CD4-positive, alpha-beta T cell (primary cell): ENCODE measurements at regions not wholly inside any gene's neighbourhood (a gene's known extent, or its start where the extent isn't known, plus 50 kb on each side); places are given as distances from the start of the nearest gene placed in this dataset.

Source experiments
- ATAC-seq: fragments of 200-7000 bp; cut with Tn5 transposase; one replicate; pipeline ENCODE4 v1.10.0; 2022; ENCODE audit warnings: mild to moderate bottlenecking; ENCODE audit not compliant: poor library complexity
- CTCF ChIA-PET: fragments of 350-600 bp; sonication (Branson Sonifier 250); formaldehyde crosslinking; loops from one replicate; lab custom pipeline; 2021; ENCODE audit warnings: antibody characterized with exemption, inconsistent platforms; lab: Charles Lee
- POLR2A ChIA-PET: fragments of 350-600 bp; sonication (Branson Sonifier 250); formaldehyde crosslinking; loops from one replicate; lab custom pipeline; 2021; ENCODE audit warnings: antibody characterized with exemption, inconsistent platforms; lab: Charles Lee
- DNase-seq, 14 experiments: peaks; one replicate each; pipeline ENCODE4 v3.0.0-alpha.2; 2013 to 2020; ENCODE audit warnings: mixed read lengths in 2 of 14
- H3K27ac ChIP-seq, 2 donors: one replicate each; pipeline versions ENCODE4 v1.5.1 to v1.7.0; 2013; ENCODE audit warnings: low read length in 2 of 2, low read depth in 1 of 2, mild to moderate bottlenecking in 1 of 2
- H3K27me3 ChIP-seq, 2 experiments: 1 replicate in 1 of 2; 2 replicates in 1 of 2; pipeline versions ENCODE4 v1.6.1 to v1.7.0; 2013; ENCODE audit warnings: low read length in 2 of 2, control low read depth in 1 of 2, mild to moderate bottlenecking in 1 of 2, moderate library complexity in 1 of 2; ENCODE audit not compliant: insufficient read depth in 2 of 2, control insufficient read depth in 1 of 2
- H3K36me3 ChIP-seq: one replicate; pipeline ENCODE4 v1.6.1; 2013; ENCODE audit warnings: low read length, control low read depth; ENCODE audit not compliant: insufficient read depth
- H3K4me1 ChIP-seq: one replicate; pipeline ENCODE4 v1.6.1; 2013; ENCODE audit warnings: low read length, control low read depth; ENCODE audit not compliant: insufficient read depth
- H3K4me3 ChIP-seq: one replicate; pipeline ENCODE4 v1.5.1; 2013; ENCODE audit warnings: mild to moderate bottlenecking, low read length, moderate library complexity
- H3K9me3 ChIP-seq, 2 experiments: 1 replicate in 1 of 2; 2 replicates in 1 of 2; pipeline versions ENCODE4 v1.6.1 to v1.7.0; 2013; ENCODE audit warnings: low read length in 2 of 2, mild to moderate bottlenecking in 2 of 2, control low read depth in 1 of 2, moderate library complexity in 1 of 2; ENCODE audit not compliant: control insufficient read depth in 1 of 2, insufficient read depth in 1 of 2
- H3K27ac Mint-ChIP-seq: one replicate; pipeline ENCODE4 v1.8.0; 2020; ENCODE audit warnings: mixed read lengths
- H3K27me3 Mint-ChIP-seq: one replicate; pipeline ENCODE4 v1.8.0; 2021; ENCODE audit warnings: mixed read lengths
- H3K36me3 Mint-ChIP-seq: one replicate; pipeline ENCODE4 v1.8.0; 2021; ENCODE audit warnings: low read depth, mixed read lengths
- H3K4me1 Mint-ChIP-seq: one replicate; pipeline ENCODE4 v1.8.0; 2021; ENCODE audit warnings: low read depth, mixed read lengths
- H3K4me3 Mint-ChIP-seq: one replicate; pipeline ENCODE4 v1.8.0; 2020; ENCODE audit warnings: mild to moderate bottlenecking, mixed read lengths
- H3K9me3 Mint-ChIP-seq: one replicate; pipeline ENCODE4 v1.8.0; 2020; ENCODE audit warnings: mixed read lengths
- CTCF ChIP-seq: fragments of 200-600 bp; IDR thresholded peaks from one replicate; pipeline ENCODE4 v1.8.0; 2022; ENCODE audit warnings: antibody characterized with exemption, mild to moderate bottlenecking
- intact Hi-C, 2 experiments: fragments of 100-400 bp; cut with DNase I in 1 of 2; cut with micrococcal nuclease in 1 of 2; formaldehyde crosslinking; loops; one replicate each; pipeline versions ENCODE4 v1.15.1 to v1.9.0; 2023 to 2025; cut with DNase I, micrococcal nuclease

GRCh38 chr6:104531646-104532045 is 328.1 kb downstream of the HACE1 start:
- ATAC-seq: no peak
- no peaks in the 10 kb centered on the region for H3K27me3 ChIP-seq
- DNase-seq: no peak
- POLR2A ChIA-PET: no interaction called here
- H3K27ac ChIP-seq: no peak overlapping the region
- no peak overlapping the region for H3K4me3 Mint-ChIP-seq
- H3K4me1 Mint-ChIP-seq: no peaks in the 10 kb centered on the region
- no peaks in the 10 kb centered on the region for H3K4me1 ChIP-seq
- H3K4me3 ChIP-seq: no peak overlapping the region
- CTCF ChIA-PET: interaction anchor here (1.1 kb wide), 1 partner anchor 16 kb away, joined by 3 read pairs; no protein-coding TSS in a partner anchor
- H3K36me3 Mint-ChIP-seq: no peaks in the 10 kb centered on the region
- intact Hi-C loops: no loop called here
- no peak for TF ChIP-seq CTCF
- no peak overlapping the region for H3K27ac Mint-ChIP-seq
- no peaks in the 10 kb centered on the region for H3K36me3 ChIP-seq
- no peaks in the 10 kb centered on the region for H3K9me3 Mint-ChIP-seq
- H3K27me3 Mint-ChIP-seq: no peaks in the 10 kb centered on the region
- H3K9me3 ChIP-seq: no peaks in the 10 kb centered on the region

- ATAC-seq (no peak), DNase-seq (no peak)
- no peaks in the 10 kb centered on the region for H3K36me3 Mint-ChIP-seq
- Histone ChIP-seq H3K27ac (no peak overlapping the region), H3K9me3 (no peaks in the 10 kb centered on the region), H3K4me1 (no peaks in the 10 kb centered on the region), H3K4me3 (no peak overlapping the region), H3K27me3 (no peaks in the 10 kb centered on the region), H3K36me3 (no peaks in the 10 kb centered on the region)
- TF ChIP-seq CTCF: no peak
- ChIA-PET POLR2A (no interaction called here), CTCF (no interaction called here)
- no peak overlapping the region for H3K4me3 Mint-ChIP-seq
- peaks cover 11% of the 10 kb centered on the region for H3K27me3 Mint-ChIP-seq
- intact Hi-C loops: loop anchor here in 1 of 2 experiments (10.0 kb wide), 1 partner anchor 247 kb away; no protein-coding TSS in a partner anchor
- H3K27ac Mint-ChIP-seq: no peak overlapping the region
- no peaks in the 10 kb centered on the region for H3K9me3 Mint-ChIP-seq
- no peaks in the 10 kb centered on the region for H3K4me1 Mint-ChIP-seq
Observed at GRCh38 chr6:104527761-104528415, 331.8 kb downstream of the HACE1 start.

GRCh38 chr6:104527311-104527710 is 332.4 kb downstream of the HACE1 start:
- ATAC-seq (no peak), DNase-seq (no peak)
- Mint-ChIP-seq H3K4me1 (no peaks in the 10 kb centered on the region), H3K4me3 (no peak overlapping the region), H3K36me3 (no peaks in the 10 kb centered on the region), H3K9me3 (no peaks in the 10 kb centered on the region), H3K27me3 (peaks cover 11% of the 10 kb centered on the region), H3K27ac (no peak overlapping the region)
- ChIA-PET POLR2A (no interaction called here), CTCF (no interaction called here)
- no peak for TF ChIP-seq CTCF
- Histone ChIP-seq H3K9me3 (no peaks in the 10 kb centered on the region), H3K4me1 (no peaks in the 10 kb centered on the region), H3K27ac (no peak overlapping the region), H3K27me3 (no peaks in the 10 kb centered on the region), H3K36me3 (no peaks in the 10 kb centered on the region), H3K4me3 (no peak overlapping the region)
- intact Hi-C loops: loop anchor here in 1 of 2 experiments (10.0 kb wide), 1 partner anchor 247 kb away; no protein-coding TSS in a partner anchor
